ENCODE measurements at regions not wholly inside any gene's neighbourhood (a gene's known extent, or its start where the extent isn't known, plus 50 kb on each side); places are given as distances from the start of the nearest gene placed in this dataset.

- TF ChIP-seq, protein P1, sequence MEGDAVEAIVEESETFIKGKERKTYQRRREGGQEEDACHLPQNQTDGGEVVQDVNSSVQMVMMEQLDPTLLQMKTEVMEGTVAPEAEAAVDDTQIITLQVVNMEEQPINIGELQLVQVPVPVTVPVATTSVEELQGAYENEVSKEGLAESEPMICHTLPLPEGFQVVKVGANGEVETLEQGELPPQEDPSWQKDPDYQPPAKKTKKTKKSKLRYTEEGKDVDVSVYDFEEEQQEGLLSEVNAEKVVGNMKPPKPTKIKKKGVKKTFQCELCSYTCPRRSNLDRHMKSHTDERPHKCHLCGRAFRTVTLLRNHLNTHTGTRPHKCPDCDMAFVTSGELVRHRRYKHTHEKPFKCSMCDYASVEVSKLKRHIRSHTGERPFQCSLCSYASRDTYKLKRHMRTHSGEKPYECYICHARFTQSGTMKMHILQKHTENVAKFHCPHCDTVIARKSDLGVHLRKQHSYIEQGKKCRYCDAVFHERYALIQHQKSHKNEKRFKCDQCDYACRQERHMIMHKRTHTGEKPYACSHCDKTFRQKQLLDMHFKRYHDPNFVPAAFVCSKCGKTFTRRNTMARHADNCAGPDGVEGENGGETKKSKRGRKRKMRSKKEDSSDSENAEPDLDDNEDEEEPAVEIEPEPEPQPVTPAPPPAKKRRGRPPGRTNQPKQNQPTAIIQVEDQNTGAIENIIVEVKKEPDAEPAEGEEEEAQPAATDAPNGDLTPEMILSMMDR (IDR thresholded peaks at IDR 0.05) = no peak
- no peak for TF ChIP-seq POLR2A (IDR thresholded peaks at IDR 0.05)
Observed at GRCh38 chr1:59149435-59149834, 147.5 kb upstream of the FGGY start.

Measured in uterus (tissue), 2 donors.